GM19351 (cell line): ENCODE measurements at regions not wholly inside any gene's neighbourhood (a gene's known extent, or its start where the extent isn't known, plus 50 kb on each side); places are given as distances from the start of the nearest gene placed in this dataset.
"Not testable (repeated sequence)": the region's sequence is repeated elsewhere in the genome, so short reads cannot be mapped to it uniquely, and the experiment has no call there.

Source experiments
- ATAC-seq: cut with Tn5 transposase; IDR thresholded peaks from one replicate; pipeline ENCODE4 v1.9.1; 2021; ENCODE audit warnings: mild to moderate bottlenecking, moderate library complexity; ENCODE audit not compliant: unreplicated experiment

- no peak for ATAC-seq
Measured at GRCh38 chr18:43710135-43710534, 432.8 kb upstream of the SYT4 start.

- no peak for ATAC-seq
Measured at GRCh38 chr18:43714343-43715010, 437.2 kb upstream of the SYT4 start.

GRCh38 chr18:43719267-43719795, 442.0 kb upstream of the SYT4 start:
- no peak for ATAC-seq

GRCh38 chr18:43720041-43720440, 442.8 kb upstream of the SYT4 start:
- no peak for ATAC-seq

GRCh38 chr18:43735570-43735969, 458.3 kb upstream of the SYT4 start:
- no peak for ATAC-seq

GRCh38 chr18:43744960-43745745, 467.9 kb upstream of the SYT4 start:
- ATAC-seq, result no peak

GRCh38 chr18:43751203-43751602, 473.9 kb upstream of the SYT4 start:
- ATAC-seq, result no peak

- no peak for ATAC-seq
Measured at GRCh38 chr18:43751835-43752234, 474.5 kb upstream of the SYT4 start.

- ATAC-seq, result no peak
Measured at GRCh38 chr18:43757273-43757672, 480.0 kb upstream of the SYT4 start.

GRCh38 chr18:43758734-43759133, 481.4 kb upstream of the SYT4 start:
- ATAC-seq, result no peak

GRCh38 chr18:43760010-43760409, 482.7 kb upstream of the SYT4 start:
- no peak for ATAC-seq

GRCh38 chr18:43772907-43773306, 495.6 kb upstream of the SYT4 start:
- no peak for ATAC-seq

GRCh38 chr18:43774497-43774896, 497.2 kb upstream of the SYT4 start:
- no peak for ATAC-seq

GRCh38 chr18:43775591-43775990, 498.3 kb upstream of the SYT4 start:
- no peak for ATAC-seq

- no peak for ATAC-seq
Measured at GRCh38 chr18:43776997-43777396, 499.7 kb upstream of the SYT4 start.

GRCh38 chr18:43777636-43778304, 500.5 kb upstream of the SYT4 start:
- no peak for ATAC-seq

- no peak for ATAC-seq
Measured at GRCh38 chr18:43780782-43781340, 503.6 kb upstream of the SYT4 start.

GRCh38 chr18:43785158-43785557, 507.9 kb upstream of the SYT4 start:
- no peak for ATAC-seq

GRCh38 chr18:43786893-43787292, 509.6 kb upstream of the SYT4 start:
- ATAC-seq, result no peak

- ATAC-seq, result not testable (repeated sequence)
Measured at GRCh38 chr18:43787721-43788120, 510.4 kb upstream of the SYT4 start.

GRCh38 chr18:43789234-43790000, 512.1 kb upstream of the SYT4 start:
- ATAC-seq, result no peak
